GM06990 (cell line): ENCODE measurements at regions not wholly inside any gene's neighbourhood (a gene's known extent, or its start where the extent isn't known, plus 50 kb on each side); places are given as distances from the start of the nearest gene placed in this dataset.
"Not testable (repeated sequence)": the region's sequence is repeated elsewhere in the genome, so short reads cannot be mapped to it uniquely, and the experiment has no call there.

Source experiments
- DNase-seq: peaks from one replicate; pipeline ENCODE4 v3.0.0-alpha.2; 2011; ENCODE audit not compliant: insufficient read length; ENCODE audit errors: extremely low read depth
- H3K27me3 ChIP-seq: replicated peaks from 2 replicates; pipeline ENCODE4 v1.6.0; 2011; ENCODE audit warnings: low read length; ENCODE audit not compliant: control insufficient read depth, insufficient read depth
- H3K36me3 ChIP-seq: 2 replicates; pipeline ENCODE4 v1.5.1; 2011; ENCODE audit warnings: low read length; ENCODE audit not compliant: control insufficient read depth, insufficient read depth
- H3K4me3 ChIP-seq: replicated peaks from 2 replicates; pipeline ENCODE4 v1.5.1; 2011; ENCODE audit warnings: low read depth, mild to moderate bottlenecking, control low read depth, low read length
- TF ChIP-seq, protein P1 (sequence below): IDR thresholded peaks from 2 replicates; pipeline ENCODE4 v1.5.1; 2011; ENCODE audit warnings: low read length, control low read depth, mild to moderate bottlenecking, inconsistent platforms; ENCODE audit not compliant: insufficient read depth, poor library complexity, severe bottlenecking

DNA sequence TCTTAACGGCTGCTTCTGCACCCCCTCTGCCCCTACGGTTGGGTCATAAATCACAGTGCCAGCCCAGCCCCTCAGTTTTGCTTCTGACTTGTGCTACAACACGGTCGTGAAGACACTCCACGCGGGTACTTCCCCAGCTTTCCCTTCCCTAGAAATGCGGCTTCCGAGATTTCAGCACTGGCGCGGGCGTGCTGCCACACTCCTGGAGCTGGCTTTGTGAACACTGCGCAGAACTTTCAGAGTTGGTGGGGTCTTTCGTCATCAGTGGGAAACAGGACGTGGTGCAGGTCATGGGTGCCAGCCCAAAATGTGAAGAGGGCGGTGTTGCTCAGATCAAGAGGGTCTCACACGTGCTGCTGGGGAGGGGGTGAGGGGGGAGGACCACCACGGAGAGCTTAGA is 733.0 kb upstream of the SALL3 start:
- Histone ChIP-seq H3K4me3 (no peak overlapping the region), H3K36me3 (no peaks in the 10 kb centered on the region), H3K27me3 (no peaks in the 10 kb centered on the region)
- TF ChIP-seq, protein P1, sequence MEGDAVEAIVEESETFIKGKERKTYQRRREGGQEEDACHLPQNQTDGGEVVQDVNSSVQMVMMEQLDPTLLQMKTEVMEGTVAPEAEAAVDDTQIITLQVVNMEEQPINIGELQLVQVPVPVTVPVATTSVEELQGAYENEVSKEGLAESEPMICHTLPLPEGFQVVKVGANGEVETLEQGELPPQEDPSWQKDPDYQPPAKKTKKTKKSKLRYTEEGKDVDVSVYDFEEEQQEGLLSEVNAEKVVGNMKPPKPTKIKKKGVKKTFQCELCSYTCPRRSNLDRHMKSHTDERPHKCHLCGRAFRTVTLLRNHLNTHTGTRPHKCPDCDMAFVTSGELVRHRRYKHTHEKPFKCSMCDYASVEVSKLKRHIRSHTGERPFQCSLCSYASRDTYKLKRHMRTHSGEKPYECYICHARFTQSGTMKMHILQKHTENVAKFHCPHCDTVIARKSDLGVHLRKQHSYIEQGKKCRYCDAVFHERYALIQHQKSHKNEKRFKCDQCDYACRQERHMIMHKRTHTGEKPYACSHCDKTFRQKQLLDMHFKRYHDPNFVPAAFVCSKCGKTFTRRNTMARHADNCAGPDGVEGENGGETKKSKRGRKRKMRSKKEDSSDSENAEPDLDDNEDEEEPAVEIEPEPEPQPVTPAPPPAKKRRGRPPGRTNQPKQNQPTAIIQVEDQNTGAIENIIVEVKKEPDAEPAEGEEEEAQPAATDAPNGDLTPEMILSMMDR: no peak
- DNase-seq: no peak

DNA sequence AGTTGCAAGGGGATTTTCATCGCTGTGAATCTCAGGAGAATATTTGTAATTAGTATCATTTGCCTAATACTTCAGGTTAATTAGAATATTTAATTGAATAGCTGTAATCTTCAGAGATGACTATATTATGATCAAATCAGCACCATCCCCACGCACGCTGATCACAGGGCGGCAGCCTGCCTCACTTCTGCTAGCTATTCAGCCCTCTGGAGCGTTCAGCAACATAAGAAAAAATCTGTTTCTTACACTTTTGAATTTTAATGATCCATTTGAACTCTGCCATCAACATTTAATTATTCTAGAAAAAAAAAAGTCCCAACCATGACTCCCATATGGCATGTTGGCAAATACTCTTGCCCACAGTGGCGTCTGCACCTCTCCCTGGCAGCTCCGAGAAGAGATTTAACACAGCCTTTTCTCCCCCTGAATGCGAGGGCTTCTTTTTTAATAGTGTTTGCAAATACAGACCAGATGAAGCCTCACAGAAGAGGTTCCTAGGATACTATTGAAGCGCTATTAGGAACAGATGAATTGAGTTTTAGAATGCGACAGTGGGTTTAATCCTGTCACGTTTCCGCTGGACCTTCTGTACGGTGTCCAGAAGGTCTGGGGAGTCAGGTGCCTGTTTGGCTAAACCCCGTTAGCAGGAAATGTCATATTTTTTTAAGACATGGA is 731.9 kb upstream of the SALL3 start:
- no peaks in the 10 kb centered on the region for H3K27me3 ChIP-seq

DNA sequence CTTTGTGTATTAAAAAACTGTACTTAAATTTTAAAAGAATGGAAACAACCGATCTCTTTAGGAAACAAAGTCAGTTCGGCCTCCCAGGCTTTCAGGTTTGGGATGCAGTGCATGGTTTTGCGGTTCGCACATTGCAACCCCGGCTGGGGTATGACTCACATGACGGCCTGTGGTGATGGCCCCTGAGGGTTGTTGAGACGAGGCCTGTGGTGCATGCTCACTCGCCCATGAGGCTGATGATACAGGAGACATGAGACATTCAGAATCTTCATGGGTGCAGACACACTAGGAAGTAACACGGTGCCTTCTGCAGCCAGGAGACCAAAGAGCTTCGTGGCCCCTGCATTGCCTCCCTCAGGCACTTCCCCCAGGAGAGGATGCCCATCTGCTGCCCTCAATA is 724.6 kb upstream of the SALL3 start:
- Histone ChIP-seq H3K36me3 (no peaks in the 10 kb centered on the region), H3K4me3 (no peak overlapping the region), H3K27me3 (no peaks in the 10 kb centered on the region)
- TF ChIP-seq, protein P1: no peak
- no peak for DNase-seq

More for the DNA sequence above, 731.9 kb upstream of the SALL3 start:
- DNase-seq: no peak
- Histone ChIP-seq H3K4me3 (no peak overlapping the region), H3K36me3 (no peaks in the 10 kb centered on the region)
- TF ChIP-seq, protein P1: no peak

DNA sequence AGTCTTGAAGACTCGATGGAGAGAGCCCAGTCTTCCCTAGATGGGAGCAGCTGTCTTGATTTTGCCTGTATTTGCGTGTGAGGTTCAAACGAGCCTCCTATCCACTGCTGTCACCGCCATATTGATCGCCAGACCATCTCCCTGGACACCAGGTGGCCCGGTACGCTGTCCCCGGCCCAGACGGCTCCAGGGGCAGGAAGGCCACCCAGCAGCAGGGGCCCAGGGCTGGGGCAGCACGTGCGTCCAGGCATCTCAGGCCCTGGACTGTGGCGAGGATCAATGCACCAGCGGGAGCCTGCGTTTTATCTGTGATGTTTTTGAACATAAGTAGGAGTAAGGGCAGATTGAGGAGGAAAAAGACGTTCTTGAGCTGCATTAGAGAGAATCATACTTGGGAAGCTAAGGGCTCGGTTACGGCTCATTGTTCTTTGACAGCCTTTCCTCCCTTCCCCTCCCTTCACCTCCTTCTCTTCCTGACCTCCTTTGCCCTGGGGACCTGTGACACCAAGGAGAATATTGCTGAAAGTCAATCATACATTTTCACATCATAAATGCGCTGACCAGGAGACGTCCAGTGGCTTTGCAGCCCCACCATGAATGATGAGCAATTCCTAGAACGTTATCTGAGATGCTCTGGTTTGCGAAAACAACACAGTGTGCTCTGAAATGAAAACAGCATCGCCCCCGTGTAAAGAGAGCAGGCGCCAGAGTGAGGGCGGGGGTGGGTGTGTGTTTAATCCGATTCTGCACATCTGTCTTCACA is 711.2 kb upstream of the SALL3 start:
- no peaks in the 10 kb centered on the region for H3K27me3 ChIP-seq
- TF ChIP-seq, protein P1: no peak
- H3K36me3 ChIP-seq: no peaks in the 10 kb centered on the region

DNA sequence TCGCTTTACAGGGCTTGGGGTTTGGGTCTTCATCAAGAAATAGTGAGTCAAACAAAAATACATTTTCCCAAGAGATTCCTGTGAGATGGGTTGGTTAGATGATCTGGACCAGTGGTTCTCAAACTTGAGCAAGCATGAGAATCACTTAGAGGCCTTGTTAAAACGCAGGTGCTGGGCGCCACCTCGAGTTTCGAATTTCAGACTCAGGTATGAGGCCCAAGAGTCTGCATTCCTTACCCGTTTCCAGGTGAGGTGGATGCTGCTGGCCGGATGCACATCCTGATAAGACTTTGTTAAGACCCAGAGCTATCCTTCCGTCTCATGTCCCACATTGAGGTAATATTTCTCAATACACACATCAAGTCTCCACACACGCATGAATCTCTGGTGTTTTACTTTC is 707.8 kb upstream of the SALL3 start:
- DNase-seq: no peak
- TF ChIP-seq, protein P1: no peak
- Histone ChIP-seq H3K27me3 (no peaks in the 10 kb centered on the region), H3K36me3 (no peaks in the 10 kb centered on the region), H3K4me3 (no peak overlapping the region)

More for the DNA sequence above, 711.2 kb upstream of the SALL3 start:
- no peak overlapping the region for H3K4me3 ChIP-seq
- no peak for DNase-seq

DNA sequence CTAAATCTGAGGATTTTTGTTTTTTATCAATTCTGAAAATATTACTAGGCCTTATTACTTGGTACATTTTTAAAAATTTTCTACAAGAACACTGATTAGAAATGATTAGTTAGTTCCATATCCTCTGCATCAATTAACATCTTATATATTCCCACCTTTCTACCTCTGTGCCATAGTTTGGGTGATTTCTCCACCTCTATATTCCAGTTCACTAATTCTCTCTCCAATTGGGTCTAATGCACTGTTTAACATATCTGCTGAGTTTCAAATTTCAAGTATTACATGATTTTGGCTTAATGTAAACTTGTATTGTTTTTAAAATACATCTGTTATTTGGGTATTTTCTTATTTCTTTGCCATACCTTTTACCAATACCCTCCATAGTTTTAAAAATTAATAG is 705.7 kb upstream of the SALL3 start:
- TF ChIP-seq, protein P1: no peak
- Histone ChIP-seq H3K4me3 (no peak overlapping the region), H3K27me3 (no peaks in the 10 kb centered on the region), H3K36me3 (no peaks in the 10 kb centered on the region)
- no peak for DNase-seq

DNA sequence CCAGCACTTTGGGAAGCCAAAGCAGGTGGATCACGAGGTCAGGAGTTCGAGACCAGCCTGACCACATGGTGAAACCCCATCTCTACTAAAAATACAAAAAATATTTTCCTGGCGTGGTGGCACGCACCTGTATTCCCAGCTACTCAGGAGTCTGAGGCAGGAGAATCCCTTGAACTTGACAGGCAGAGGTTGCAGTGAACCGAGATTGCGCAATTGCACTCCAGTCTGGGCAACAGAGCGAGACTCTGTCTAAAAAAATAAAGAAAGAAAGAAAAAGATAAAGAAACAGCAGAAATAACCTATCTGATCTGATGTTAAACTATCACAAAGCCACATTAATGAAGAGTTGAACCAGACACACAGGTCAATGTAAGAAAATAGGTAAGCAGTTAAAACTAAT is 696.2 kb upstream of the SALL3 start:
- not testable (repeated sequence) for DNase-seq, H3K36me3 ChIP-seq, H3K27me3 ChIP-seq, H3K4me3 ChIP-seq
